HUDEP-2 (cell line): ENCODE measurements at regions not wholly inside any gene's neighbourhood (a gene's known extent, or its start where the extent isn't known, plus 50 kb on each side); places are given as distances from the start of the nearest gene placed in this dataset.
A peak's percentile ranks its signal among the peaks of the same experiment; 100 is the strongest.

Source experiments
- DNase-seq, 76 experiments: peaks; one replicate each; lab custom pipeline; 2025; ENCODE audit not compliant: unreplicated experiment in 76 of 76; lab: John Stamatoyannopoulos, UW

DNA sequence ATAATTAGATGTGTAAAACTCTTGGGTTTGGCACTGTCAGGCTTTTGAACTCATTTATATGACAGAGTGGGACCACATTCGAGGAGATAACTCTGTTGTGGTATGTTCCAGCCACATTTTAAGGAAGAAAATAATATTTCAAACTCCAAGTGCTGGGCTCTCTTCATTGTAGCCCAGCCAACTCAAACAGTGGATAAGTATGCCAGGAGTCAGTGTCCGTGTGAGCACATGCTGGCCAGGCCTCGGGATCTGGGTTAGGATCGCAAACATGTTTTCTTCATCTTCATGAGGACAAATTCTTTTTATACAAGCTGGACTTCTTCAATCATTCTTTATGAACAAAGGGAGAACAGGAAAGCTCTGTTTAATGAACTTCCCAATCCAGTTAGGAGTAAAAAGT lies 497.5 kb downstream of the MAFB start:
- DNase-seq: no peak

DNA sequence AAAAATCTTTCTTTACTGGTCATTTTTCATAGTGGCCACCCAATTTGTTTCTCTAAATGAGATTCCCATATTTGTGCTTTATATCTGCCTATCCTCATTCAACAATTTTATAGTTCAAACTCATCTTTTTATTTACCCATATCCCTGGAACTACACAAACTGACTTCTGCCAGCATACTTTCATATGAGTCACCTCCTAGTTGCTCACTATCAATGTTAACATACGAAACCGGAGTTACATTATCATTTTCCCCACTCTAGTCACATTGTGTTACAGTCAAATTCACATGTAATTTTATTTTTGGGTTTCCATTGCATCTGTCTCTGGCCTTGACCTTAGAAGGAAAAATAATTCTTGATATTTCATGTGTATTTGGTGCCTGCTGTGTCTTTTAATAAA lies 499.4 kb downstream of the MAFB start:
- no peak for DNase-seq

- DNase-seq: no peak
Measured at GRCh38 chr20:40188319-40188718, 500.7 kb downstream of the MAFB start.

GRCh38 chr20:40186826-40187225 lies 502.2 kb downstream of the MAFB start:
- DNase-seq: no peak

GRCh38 chr20:40181676-40182075 lies 507.4 kb downstream of the MAFB start:
- no peak for DNase-seq

DNA sequence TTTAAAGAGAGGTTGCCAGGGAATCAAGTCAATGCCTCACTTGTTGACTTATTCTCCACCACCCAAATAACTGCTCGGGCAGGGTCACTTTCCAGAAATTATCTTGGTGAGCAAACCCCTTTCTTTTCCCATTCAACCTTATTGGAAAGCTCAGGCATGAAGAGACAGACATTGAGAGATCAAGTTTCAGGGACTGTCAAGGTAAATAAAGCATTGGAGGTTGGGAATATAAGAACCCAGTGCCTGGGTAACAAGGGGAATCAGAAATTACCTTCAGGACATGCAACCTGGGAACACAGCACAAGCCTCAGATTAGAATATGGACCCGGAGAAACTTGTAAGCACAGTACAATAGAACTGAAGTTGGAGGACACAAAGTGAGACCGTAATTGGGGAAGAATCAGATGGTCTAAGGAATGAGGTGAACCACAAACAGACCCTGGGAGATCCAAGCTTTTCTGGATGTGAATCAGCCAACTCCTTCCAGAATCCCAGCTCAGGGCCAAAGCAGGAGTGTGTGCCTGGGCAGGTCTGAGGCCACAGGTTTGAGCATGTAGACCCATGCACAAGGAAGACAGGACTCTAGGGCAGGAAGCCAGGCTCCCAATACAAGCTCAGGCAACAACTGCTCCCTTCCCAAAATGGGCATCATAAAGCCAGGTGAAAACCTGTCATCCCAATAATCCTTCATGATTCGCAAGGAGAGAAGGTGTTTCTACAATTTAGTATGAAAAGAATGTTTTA lies 512.8 kb downstream of the MAFB start:
- no peak for DNase-seq

DNA sequence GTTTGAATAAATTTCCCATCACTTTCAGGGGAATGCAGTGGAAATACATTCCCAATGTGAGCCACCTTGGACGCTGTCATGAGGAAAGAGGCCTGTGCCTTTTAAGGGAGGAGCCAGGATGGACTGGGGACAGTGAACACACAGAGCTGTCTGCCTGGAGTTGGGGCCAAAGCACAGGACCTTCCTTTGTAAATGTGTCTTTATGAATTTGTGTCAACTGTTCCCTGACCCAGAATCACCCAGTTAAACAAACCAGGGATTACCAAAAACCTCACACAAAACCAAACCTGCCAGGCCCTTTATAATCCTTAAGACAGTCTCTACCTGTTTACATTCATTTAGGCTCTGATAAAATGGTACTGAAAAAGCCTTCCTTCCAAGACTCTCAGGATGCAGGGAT lies 513.7 kb downstream of the MAFB start:
- no peak for DNase-seq

GRCh38 chr20:40173872-40174271 lies 515.2 kb downstream of the MAFB start:
- DNase-seq: no peak

- DNase-seq: no peak
Measured at GRCh38 chr20:40168981-40169620, 519.9 kb downstream of the MAFB start.

DNA sequence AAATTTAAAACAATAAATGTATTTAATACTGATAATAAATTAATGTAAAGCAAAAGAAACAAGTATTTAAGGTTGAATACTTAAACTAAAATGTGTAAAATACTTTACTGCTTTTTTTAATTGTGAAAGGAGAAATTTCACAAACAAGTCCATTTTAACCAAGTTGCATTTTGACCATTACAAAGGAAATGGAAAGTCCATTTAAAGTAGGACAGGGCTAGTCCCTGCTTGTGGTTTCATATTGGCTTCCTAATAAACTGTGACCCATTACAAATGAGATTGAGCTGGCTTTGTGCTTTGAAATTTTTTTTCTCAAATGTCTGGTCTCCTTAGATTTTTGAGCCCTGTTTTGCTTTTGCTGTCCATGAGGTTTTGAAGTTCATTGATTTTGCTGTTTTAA lies 527.6 kb downstream of the MAFB start:
- DNase-seq: no peak

DNA sequence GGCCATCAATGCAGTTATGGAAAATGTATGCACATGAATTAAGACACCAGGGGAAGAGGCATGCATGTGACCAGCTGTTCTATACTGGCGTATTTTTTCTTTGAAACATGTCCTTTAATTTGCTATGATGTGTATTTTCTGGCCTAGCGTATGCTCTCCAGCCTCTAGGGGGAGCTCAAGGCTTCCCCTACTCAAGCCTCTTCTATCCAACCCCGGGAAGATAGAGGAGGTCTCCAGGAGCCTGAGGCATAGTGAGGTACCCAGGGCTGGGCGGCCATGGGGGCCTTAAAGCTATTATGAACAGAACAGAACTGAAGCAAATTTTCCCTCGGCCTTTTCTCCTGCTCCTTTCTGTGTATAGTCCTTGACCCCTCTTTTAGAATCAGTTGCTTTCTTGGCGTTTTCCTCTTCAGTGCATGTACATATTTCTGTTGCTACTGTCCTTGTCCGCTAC lies 528.9 kb downstream of the MAFB start:
- DNase-seq: peak in 53 of 76 experiments; percentile 1 to 58 (median 19)

DNA sequence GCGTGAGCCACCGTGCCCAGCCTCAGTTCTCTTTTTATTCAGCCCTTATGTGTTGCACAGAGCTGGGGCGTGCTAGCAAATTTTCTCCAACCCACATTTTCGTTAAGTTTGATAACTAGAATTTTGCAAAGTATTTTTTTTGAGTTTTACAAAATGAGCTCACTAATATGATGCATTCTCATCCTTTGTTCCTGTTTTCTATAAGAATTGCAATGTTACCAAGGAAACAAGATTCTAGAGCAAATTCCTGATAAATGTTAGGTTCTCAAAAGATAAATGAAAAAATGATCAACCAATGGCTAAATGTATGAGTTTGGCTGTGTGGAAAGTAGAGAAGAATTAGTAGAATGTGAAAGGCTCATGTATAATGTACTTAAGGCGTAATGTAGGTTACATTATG lies 529.8 kb downstream of the MAFB start:
- no peak for DNase-seq

GRCh38 chr20:40156600-40157317 lies 532.3 kb downstream of the MAFB start:
- no peak for DNase-seq

- no peak for DNase-seq
Measured at GRCh38 chr20:40154514-40154913, 534.5 kb downstream of the MAFB start.

DNA sequence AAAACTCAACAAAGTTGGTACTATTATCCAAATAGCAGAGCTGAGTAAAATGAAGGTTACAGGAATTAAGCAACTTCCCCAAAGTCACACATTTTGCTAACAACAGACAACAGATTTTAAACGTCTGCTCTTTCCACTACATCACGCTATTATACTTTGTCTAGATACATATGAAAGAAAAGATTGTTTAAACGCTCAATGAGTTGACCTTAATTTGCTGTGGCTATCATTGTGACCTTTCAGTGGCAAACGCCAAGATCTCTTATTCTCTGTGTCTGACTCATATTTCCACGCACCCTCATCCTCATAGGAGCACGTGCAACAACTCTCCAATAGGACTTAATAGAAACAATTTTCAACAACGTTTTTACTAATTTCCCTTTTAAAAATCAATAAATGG lies 540.1 kb downstream of the MAFB start:
- no peak for DNase-seq

DNA sequence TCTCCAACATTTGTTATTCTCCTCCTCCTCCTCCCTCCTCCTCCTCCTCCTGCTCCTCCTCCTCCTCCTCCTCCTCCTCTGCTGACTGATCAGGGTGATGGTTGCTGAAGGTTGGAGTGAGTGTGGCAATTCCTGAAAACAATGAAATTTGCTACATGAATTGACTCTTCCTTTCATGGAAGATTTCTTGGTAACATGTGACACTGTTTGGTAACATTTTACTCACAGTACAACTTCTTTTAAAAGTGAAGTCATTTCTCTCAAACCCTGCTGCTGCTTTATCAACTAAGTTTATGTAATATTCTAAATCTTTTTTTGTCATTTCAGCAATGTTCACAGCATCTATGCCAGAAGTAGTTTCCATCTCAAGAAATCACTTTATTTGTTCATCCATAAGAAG lies 543.0 kb downstream of the MAFB start:
- DNase-seq: no peak

GRCh38 chr20:40144581-40144980 lies 544.5 kb downstream of the MAFB start:
- no peak for DNase-seq

- DNase-seq: no peak
Measured at GRCh38 chr20:40134176-40134575, 554.9 kb downstream of the MAFB start.

DNA sequence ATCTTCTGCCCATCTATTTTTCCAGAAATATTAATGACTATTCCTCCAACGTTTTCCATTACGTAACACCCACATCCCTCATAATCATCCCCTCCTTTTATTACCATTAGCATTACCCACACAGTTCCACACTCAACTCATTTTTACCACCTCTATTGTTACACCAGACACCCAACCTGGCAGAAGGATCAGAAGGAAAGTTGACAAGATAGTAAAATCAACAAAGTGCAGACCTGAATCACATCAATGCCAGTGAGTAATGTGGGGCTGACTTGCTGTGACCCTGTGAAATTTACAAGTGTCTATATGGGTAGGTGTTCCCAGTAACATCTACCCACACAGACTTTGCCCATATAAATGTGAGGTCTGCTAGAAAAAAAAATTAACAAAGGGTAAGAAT lies 568.2 kb downstream of the MAFB start:
- no peak for DNase-seq

DNA sequence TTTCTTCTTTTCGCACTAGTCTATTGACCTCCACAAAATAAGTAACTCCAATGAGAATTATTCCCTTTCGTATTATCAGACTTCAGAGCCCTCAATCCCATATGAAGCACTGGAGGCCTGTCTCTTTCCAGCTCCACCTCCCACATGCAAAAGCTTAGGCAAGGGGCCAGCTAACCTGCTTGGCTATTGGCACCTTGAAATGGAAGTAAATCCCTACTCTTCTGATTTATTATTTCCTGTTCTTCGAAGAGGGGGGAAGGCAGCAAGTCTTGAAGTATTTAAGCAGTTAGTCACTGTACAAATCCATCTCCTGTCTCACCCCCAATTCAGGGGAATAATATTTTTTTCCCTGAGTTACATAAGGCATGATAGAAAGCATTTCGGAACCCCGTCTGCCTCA lies 577.8 kb downstream of the MAFB start:
- no peak for DNase-seq

DNA sequence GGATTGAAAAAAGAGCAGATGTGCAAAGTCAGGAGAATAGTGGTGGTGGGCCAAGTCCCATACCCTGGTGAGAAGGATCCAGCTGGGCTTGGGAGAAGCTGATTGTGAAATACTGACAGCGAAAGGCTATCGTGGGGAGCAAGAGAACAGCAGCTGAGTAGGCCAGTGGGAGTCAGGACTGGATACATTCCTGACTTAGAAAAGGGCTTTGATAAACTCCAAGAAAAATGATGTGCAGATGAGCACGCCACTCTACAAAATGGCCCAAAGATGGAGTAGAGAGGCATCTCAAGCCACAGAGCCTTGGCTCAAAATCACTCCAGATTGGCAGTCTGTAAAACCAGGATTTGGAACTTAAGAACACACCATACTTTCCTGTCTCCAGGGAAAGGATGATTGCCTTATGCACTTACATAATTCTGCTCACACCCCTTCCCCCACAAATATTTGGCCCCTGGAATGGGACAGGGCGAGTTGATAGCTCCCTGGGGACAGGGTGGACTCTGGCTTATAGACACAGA lies 578.7 kb downstream of the MAFB start:
- DNase-seq: no peak

- no peak for DNase-seq
Measured at GRCh38 chr20:40109136-40109535, 579.9 kb downstream of the MAFB start.
